C4-2B (cell line): ENCODE measurements at regions not wholly inside any gene's neighbourhood (a gene's known extent, or its start where the extent isn't known, plus 50 kb on each side); places are given as distances from the start of the nearest gene placed in this dataset.

Experiments
- CTCF ChIP-seq: fragments of 450-650 bp; conservative IDR thresholded peaks from 2 replicates; pipeline ENCODE4 v1.5.1; 2017; ENCODE audit warnings: mild to moderate bottlenecking
- ZFX ChIP-seq: fragments of 450-650 bp; IDR thresholded peaks from 2 replicates; pipeline ENCODE4 v1.6.1; 2017

GRCh38 chr22:47444746-47445065 lies 682.3 kb downstream of the TBC1D22A start:
- TF ChIP-seq CTCF (no peak), ZFX (no peak)
